ENCODE measurements at regions not wholly inside any gene's neighbourhood (a gene's known extent, or its start where the extent isn't known, plus 50 kb on each side); places are given as distances from the start of the nearest gene placed in this dataset.

DNA sequence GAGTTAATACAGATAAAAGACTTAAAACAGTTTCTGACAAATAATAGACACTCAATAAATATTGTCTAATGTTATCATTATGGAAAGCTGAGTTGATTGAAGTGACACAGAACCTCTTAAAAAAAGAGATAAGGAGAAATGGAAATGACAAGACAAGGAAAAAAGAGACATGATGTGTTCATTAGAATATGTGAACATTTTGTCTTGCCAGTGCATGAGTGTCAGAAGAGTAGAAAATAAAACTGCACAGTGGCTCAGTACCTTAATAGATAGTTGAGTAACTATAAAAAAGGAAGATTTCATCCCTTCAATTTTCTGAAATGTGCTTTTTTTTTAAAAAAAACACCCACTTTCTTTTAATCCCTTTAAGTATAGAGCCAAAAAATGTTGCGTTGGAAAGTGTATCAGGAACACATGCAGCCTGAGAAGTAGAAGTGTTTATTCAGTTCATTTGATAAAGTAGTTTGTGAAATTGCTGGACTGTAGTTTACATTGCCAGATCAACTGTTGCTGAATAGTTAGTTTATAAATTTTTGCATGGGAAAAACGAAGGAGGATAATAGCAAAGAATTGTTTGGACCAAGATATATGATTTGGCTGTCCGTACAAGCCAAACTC lies 56.6 kb upstream of the ACSS3 start:
- Histone ChIP-seq H3K14ac (replicated peaks; ENCODE audit: low read depth, low read length) (no peak overlapping the region), H4K20me1 (ENCODE audit: insufficient read depth, low read length) (no peaks in the 10 kb centered on the region), H3K36me3 (ENCODE audit: control insufficient read depth, insufficient read depth, low read length) (no peaks in the 10 kb centered on the region), H3K23ac (ENCODE audit: low read depth, low read length) (no peak overlapping the region), H4K91ac (ENCODE audit: insufficient read depth, low read depth, low read length) (no peak overlapping the region), H3K9me1 (ENCODE audit: insufficient read depth, low read length) (no peaks in the 10 kb centered on the region), H3K79me1 (ENCODE audit: low read depth in 1 of 2, low read length in 2 of 2) (no peaks in the 10 kb centered on the region), H2BK20ac (ENCODE audit: low read depth, low read length) (no peak overlapping the region), H2BK15ac (ENCODE audit: low read depth, low read length) (no peak overlapping the region), H3K27me3 (ENCODE audit: control insufficient read depth, insufficient read depth, low read length) (no peaks in the 10 kb centered on the region), H3K18ac (ENCODE audit: low read depth, low read length) (no peak overlapping the region), H3K27ac (ENCODE audit: insufficient read depth, low read length) (no peak overlapping the region), H3K56ac (ENCODE audit: extremely low read depth, insufficient read depth, low read length) (no peak overlapping the region), H2BK120ac (ENCODE audit: low read depth, low read length) (no peak overlapping the region), H3K4me2 (ENCODE audit: low read depth, low read length) (no peak overlapping the region), H3K9me3 (ENCODE audit: control insufficient read depth, insufficient read depth, low read length) (no peaks in the 10 kb centered on the region), H3K9ac (ENCODE audit: low read depth, low read length) (no peak overlapping the region), H3K4me1 (ENCODE audit: control insufficient read depth, insufficient read depth, low read length) (no peaks in the 10 kb centered on the region), H2AK9ac (replicated peaks; ENCODE audit: low read depth, low read length, poor library complexity) (no peak overlapping the region), H2BK5ac (ENCODE audit: low read depth, low read length, poor library complexity, severe bottlenecking) (no peak overlapping the region), H4K5ac (ENCODE audit: low read depth, low read length) (no peak overlapping the region), H3K4ac (ENCODE audit: low read depth, low read length) (no peak overlapping the region), H4K8ac (ENCODE audit: low read depth in 2 of 2, low read length in 2 of 2) (no peak overlapping the region), H2AFZ (replicated peaks; ENCODE audit: low read length, poor library complexity) (no peak overlapping the region), H3K4me3 (ENCODE audit: insufficient read depth, low read depth, low read length) (no peak overlapping the region), H2AK5ac (ENCODE audit: low read depth, low read length) (no peak overlapping the region)
- POLR2A ChIA-PET (ENCODE audit: unreplicated experiment): no interaction called here
- WGBS, 2 experiments (ENCODE audit: extremely low coverage in 2 of 2, insufficient read length in 1 of 2): 0% methylated on average over 1 of the region's 3 CpGs; no CpG with 5 or more reads in 1 of the 2 experiments
- no peak for DNase-seq
- CTCF ChIA-PET: no interaction called here
- BruUV-seq (replicated peaks): no TSS peak
- intact Hi-C loops (cut with micrococcal nuclease): no loop called here
- ATAC-seq (ENCODE audit: low read depth): no peak
- TF ChIP-seq MAFK (IDR thresholded peaks at IDR 0.05; ENCODE audit: low read depth, low read length): no peak
- TF ChIP-seq RFX5 (IDR thresholded peaks at IDR 0.05; ENCODE audit: low read depth, low read length): no peak
- TF ChIP-seq BHLHE40 (IDR thresholded peaks at IDR 0.05; ENCODE audit: low read depth, low read length): no peak
- no peak for TF ChIP-seq MAZ (IDR thresholded peaks at IDR 0.05; ENCODE audit: borderline replicate concordance, low read depth, low read length)
- TF ChIP-seq NFE2L2 (IDR thresholded peaks at IDR 0.05; ENCODE audit: low read depth, low read length): no peak
- no peak for TF ChIP-seq CEBPB (IDR thresholded peaks at IDR 0.05; ENCODE audit: low read depth, low read length)
- TF ChIP-seq, protein P1, sequence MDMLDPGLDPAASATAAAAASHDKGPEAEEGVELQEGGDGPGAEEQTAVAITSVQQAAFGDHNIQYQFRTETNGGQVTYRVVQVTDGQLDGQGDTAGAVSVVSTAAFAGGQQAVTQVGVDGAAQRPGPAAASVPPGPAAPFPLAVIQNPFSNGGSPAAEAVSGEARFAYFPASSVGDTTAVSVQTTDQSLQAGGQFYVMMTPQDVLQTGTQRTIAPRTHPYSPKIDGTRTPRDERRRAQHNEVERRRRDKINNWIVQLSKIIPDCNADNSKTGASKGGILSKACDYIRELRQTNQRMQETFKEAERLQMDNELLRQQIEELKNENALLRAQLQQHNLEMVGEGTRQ (IDR thresholded peaks at IDR 0.05; ENCODE audit: low read depth, low read length): no peak
- TF ChIP-seq MXI1 (IDR thresholded peaks at IDR 0.05; ENCODE audit: borderline replicate concordance, low read depth, low read length): no peak
- TF ChIP-seq RCOR1 (IDR thresholded peaks at IDR 0.05; ENCODE audit: insufficient replicate concordance, low read length): no peak
- no peak for TF ChIP-seq POLR2A (IDR thresholded peaks at IDR 0.05; ENCODE audit: low read depth, low read length)
- TF ChIP-seq CHD1 (IDR thresholded peaks at IDR 0.05; ENCODE audit: low read depth, low read length): no peak
- TF ChIP-seq SMC3 (IDR thresholded peaks at IDR 0.05; ENCODE audit: low read depth, low read length): no peak
- TF ChIP-seq, protein P2, sequence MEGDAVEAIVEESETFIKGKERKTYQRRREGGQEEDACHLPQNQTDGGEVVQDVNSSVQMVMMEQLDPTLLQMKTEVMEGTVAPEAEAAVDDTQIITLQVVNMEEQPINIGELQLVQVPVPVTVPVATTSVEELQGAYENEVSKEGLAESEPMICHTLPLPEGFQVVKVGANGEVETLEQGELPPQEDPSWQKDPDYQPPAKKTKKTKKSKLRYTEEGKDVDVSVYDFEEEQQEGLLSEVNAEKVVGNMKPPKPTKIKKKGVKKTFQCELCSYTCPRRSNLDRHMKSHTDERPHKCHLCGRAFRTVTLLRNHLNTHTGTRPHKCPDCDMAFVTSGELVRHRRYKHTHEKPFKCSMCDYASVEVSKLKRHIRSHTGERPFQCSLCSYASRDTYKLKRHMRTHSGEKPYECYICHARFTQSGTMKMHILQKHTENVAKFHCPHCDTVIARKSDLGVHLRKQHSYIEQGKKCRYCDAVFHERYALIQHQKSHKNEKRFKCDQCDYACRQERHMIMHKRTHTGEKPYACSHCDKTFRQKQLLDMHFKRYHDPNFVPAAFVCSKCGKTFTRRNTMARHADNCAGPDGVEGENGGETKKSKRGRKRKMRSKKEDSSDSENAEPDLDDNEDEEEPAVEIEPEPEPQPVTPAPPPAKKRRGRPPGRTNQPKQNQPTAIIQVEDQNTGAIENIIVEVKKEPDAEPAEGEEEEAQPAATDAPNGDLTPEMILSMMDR (conservative IDR thresholded peaks at IDR 0.05; ENCODE audit: low read depth, low read length): no peak
- TF ChIP-seq, protein P3, sequence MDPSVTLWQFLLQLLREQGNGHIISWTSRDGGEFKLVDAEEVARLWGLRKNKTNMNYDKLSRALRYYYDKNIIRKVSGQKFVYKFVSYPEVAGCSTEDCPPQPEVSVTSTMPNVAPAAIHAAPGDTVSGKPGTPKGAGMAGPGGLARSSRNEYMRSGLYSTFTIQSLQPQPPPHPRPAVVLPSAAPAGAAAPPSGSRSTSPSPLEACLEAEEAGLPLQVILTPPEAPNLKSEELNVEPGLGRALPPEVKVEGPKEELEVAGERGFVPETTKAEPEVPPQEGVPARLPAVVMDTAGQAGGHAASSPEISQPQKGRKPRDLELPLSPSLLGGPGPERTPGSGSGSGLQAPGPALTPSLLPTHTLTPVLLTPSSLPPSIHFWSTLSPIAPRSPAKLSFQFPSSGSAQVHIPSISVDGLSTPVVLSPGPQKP (IDR thresholded peaks at IDR 0.05; ENCODE audit: borderline replicate concordance, low read depth, low read length): no peak
- no peak for TF ChIP-seq FOS (IDR thresholded peaks at IDR 0.05; ENCODE audit: low read depth, low read length)
- no peak for TF ChIP-seq RAD21 (IDR thresholded peaks at IDR 0.05; ENCODE audit: low read length)
- in situ Hi-C loops (cut with MboI; ENCODE audit: low sequenced_read_pairs): no loop called here
- dilution Hi-C loops (cut with HindIII; ENCODE audit: low sequenced_read_pairs, unreplicated experiment): no loop called here
